ENCODE measurements at regions not wholly inside any gene's neighbourhood (a gene's known extent, or its start where the extent isn't known, plus 50 kb on each side); places are given as distances from the start of the nearest gene placed in this dataset.
"Not testable (repeated sequence)": the region's sequence is repeated elsewhere in the genome, so short reads cannot be mapped to it uniquely, and the experiment has no call there.

- no peak for DNase-seq
These were observed 87.0 kb upstream of the ID2 start for GRCh38 chr2:8594731-8595427.

- no peak for DNase-seq
These were observed 86.4 kb upstream of the ID2 start for GRCh38 chr2:8595428-8595805.

GRCh38 chr2:8595811-8596600, 85.8 kb upstream of the ID2 start:
- no peak for DNase-seq

- DNase-seq: no peak
These were observed 84.8 kb upstream of the ID2 start for GRCh38 chr2:8597094-8597493.

- no peak for DNase-seq
These were observed 84.2 kb upstream of the ID2 start for GRCh38 chr2:8597559-8598225.

GRCh38 chr2:8598295-8599165, 83.3 kb upstream of the ID2 start:
- no peak for DNase-seq

GRCh38 chr2:8599421-8600242, 82.2 kb upstream of the ID2 start:
- DNase-seq: no peak

GRCh38 chr2:8600456-8600855, 81.4 kb upstream of the ID2 start:
- no peak for DNase-seq

- DNase-seq: no peak
These were observed 79.0 kb upstream of the ID2 start for GRCh38 chr2:8602809-8603208.

- DNase-seq: not testable (repeated sequence)
These were observed 78.5 kb upstream of the ID2 start for GRCh38 chr2:8603356-8603755.

- DNase-seq: no peak
These were observed 77.6 kb upstream of the ID2 start for GRCh38 chr2:8604262-8604661.

- no peak for DNase-seq
These were observed 76.3 kb upstream of the ID2 start for GRCh38 chr2:8605351-8606065.

GRCh38 chr2:8606226-8606625, 75.6 kb upstream of the ID2 start:
- DNase-seq: no peak

GRCh38 chr2:8606649-8607550, 75.0 kb upstream of the ID2 start:
- no peak for DNase-seq

GRCh38 chr2:8607606-8608005, 74.2 kb upstream of the ID2 start:
- DNase-seq: no peak

GRCh38 chr2:8608411-8608954, 73.4 kb upstream of the ID2 start:
- DNase-seq: no peak

- no peak for DNase-seq
These were observed 72.5 kb upstream of the ID2 start for GRCh38 chr2:8609357-8609811.

GRCh38 chr2:8610775-8611174, 71.1 kb upstream of the ID2 start:
- not testable (repeated sequence) for DNase-seq

- DNase-seq: no peak
These were observed 70.6 kb upstream of the ID2 start for GRCh38 chr2:8611246-8611645.

GRCh38 chr2:8611700-8612099, 70.2 kb upstream of the ID2 start:
- no peak for DNase-seq
